GM23338 (cell line): ENCODE measurements at regions not wholly inside any gene's neighbourhood (a gene's known extent, or its start where the extent isn't known, plus 50 kb on each side); places are given as distances from the start of the nearest gene placed in this dataset.

Experiments
- ATAC-seq: fragments of 200-7000 bp; cut with Tn5 transposase; 3 replicates; pipeline ENCODE4 v1.9.1; 2020
- DNase-seq: peaks from one replicate; pipeline ENCODE4 v3.0.0-alpha.2; 2015; ENCODE audit warnings: low spot score
- H2AFZ ChIP-seq: fragments of 200-600 bp; sonication (generic); 2 replicates; pipeline ENCODE4 v1.8.0; 2016; ENCODE audit warnings: antibody characterized with exemption, mild to moderate bottlenecking, moderate library complexity
- H3F3A ChIP-seq: fragments of 200-600 bp; sonication (generic); replicated peaks from 2 replicates; pipeline ENCODE4 v1.8.0; 2017; ENCODE audit warnings: antibody characterized with exemption, mixed run types, low read depth
- H3K27ac ChIP-seq: fragments of 200-600 bp; sonication (generic); 2 replicates; pipeline ENCODE4 v1.6.1; 2016; ENCODE audit warnings: low read depth
- H3K27me3 ChIP-seq: fragments of 200-600 bp; sonication (generic); 2 replicates; pipeline ENCODE4 v1.8.0; 2016; ENCODE audit warnings: mild to moderate bottlenecking, mixed run types, moderate library complexity; ENCODE audit not compliant: insufficient read depth
- H3K36me3 ChIP-seq: fragments of 200-600 bp; sonication (generic); 2 replicates; pipeline ENCODE4 v1.8.0; 2016; ENCODE audit warnings: mild to moderate bottlenecking; ENCODE audit not compliant: insufficient read depth
- H3K4me1 ChIP-seq: fragments of 200-600 bp; sonication (generic); 2 replicates; pipeline ENCODE4 v1.8.0; 2016; ENCODE audit warnings: mild to moderate bottlenecking, moderate library complexity; ENCODE audit not compliant: insufficient read depth
- H3K4me2 ChIP-seq: fragments of 200-600 bp; sonication (generic); 2 replicates; pipeline ENCODE4 v1.7.1; 2017; ENCODE audit warnings: mixed run types
- H3K4me3 ChIP-seq: fragments of 200-600 bp; sonication (generic); 2 replicates; pipeline ENCODE4 v1.6.1; 2016; ENCODE audit warnings: mixed run types
- H3K79me2 ChIP-seq: fragments of 200-600 bp; sonication (generic); replicated peaks from 2 replicates; pipeline ENCODE4 v1.8.0; 2017; ENCODE audit warnings: mild to moderate bottlenecking; ENCODE audit not compliant: insufficient read depth
- H3K9me2 ChIP-seq: fragments of 200-600 bp; sonication (generic); 2 replicates; pipeline ENCODE4 v1.8.0; 2017; ENCODE audit not compliant: insufficient read depth
- H4K20me1 ChIP-seq: fragments of 200-600 bp; sonication (generic); replicated peaks from 2 replicates; pipeline ENCODE4 v1.8.0; 2017; ENCODE audit warnings: mild to moderate bottlenecking; ENCODE audit not compliant: insufficient read depth
- H3K27ac Mint-ChIP-seq: 2 replicates; pipeline ENCODE4 v1.8.0; 2020; ENCODE audit warnings: inconsistent platforms, mild to moderate bottlenecking, moderate library complexity, mixed read lengths
- H3K27me3 Mint-ChIP-seq: 3 replicates; pipeline ENCODE4 v1.8.0; 2022; ENCODE audit warnings: low read depth, mild to moderate bottlenecking, moderate library complexity, mixed read lengths, inconsistent platforms; ENCODE audit not compliant: insufficient read depth, poor library complexity
- H3K36me3 Mint-ChIP-seq: 3 replicates; pipeline ENCODE4 v1.8.0; 2021; ENCODE audit warnings: low read depth, mild to moderate bottlenecking, inconsistent platforms, moderate library complexity, mixed read lengths
- H3K4me1 Mint-ChIP-seq: 3 replicates; pipeline ENCODE4 v1.8.0; 2020; ENCODE audit warnings: mild to moderate bottlenecking, inconsistent platforms, mixed read lengths
- H3K4me3 Mint-ChIP-seq: 3 replicates; pipeline ENCODE4 v1.8.0; 2021; ENCODE audit warnings: moderate library complexity, mild to moderate bottlenecking, inconsistent platforms, mixed read lengths
- H3K9me3 Mint-ChIP-seq: 3 replicates; pipeline ENCODE4 v1.8.0; 2020; ENCODE audit warnings: moderate library complexity, mild to moderate bottlenecking, inconsistent platforms, mixed read lengths
- JUNB ChIP-seq: IDR thresholded peaks from one replicate; pipeline ENCODE4 v1.6.1; 2016; ENCODE audit warnings: antibody characterized with exemption; ENCODE audit not compliant: unreplicated experiment
- NANOG ChIP-seq: IDR thresholded peaks from 2 replicates; pipeline ENCODE4 v1.6.1; 2016; ENCODE audit warnings: antibody characterized with exemption, borderline replicate concordance
- STAT1 ChIP-seq: IDR thresholded peaks from one replicate; pipeline ENCODE4 v1.6.1; 2016; ENCODE audit warnings: antibody characterized with exemption; ENCODE audit not compliant: unreplicated experiment
- TF ChIP-seq, protein P1 (sequence below): fragments of 250-450 bp; sonication (Bioruptor Pico); IDR thresholded peaks from 2 replicates; pipeline ENCODE4 v1.5.0; 2020; ENCODE audit warnings: mild to moderate bottlenecking, moderate library complexity

DNA sequence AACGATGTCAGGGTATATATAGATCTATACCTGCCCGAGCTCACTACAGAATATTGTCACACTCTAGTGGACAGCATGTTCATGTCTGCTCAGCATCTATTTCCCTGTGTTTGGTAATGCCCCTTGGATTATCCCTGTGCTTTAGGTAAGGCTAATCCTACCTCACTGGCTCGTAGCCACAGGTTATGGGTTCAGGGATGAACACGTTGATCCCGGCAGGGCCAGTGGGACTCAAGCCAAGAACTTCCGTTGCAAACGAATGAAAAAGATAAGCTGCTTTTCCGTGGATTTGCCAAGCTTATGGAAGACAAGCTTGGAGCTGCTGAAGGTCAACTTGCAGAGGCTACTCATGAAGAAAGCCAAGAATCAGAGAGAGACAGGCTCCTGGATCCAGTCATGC is 400.0 kb upstream of the TSHZ3 start:
- Histone ChIP-seq H3K79me2 (no peaks in the 10 kb centered on the region), H3K4me3 (no peak overlapping the region), H4K20me1 (no peaks in the 10 kb centered on the region), H3K4me1 (no peaks in the 10 kb centered on the region), H3K27me3 (no peaks in the 10 kb centered on the region), H2AFZ (no peak overlapping the region), H3K9me2 (peaks cover 12% of the 10 kb centered on the region; the same call in 1 of the 2 replicates), H3K4me2 (no peak overlapping the region), H3K27ac (no peak overlapping the region), H3K36me3 (no peaks in the 10 kb centered on the region), H3F3A (no peaks in the 10 kb centered on the region)
- DNase-seq (no peak), ATAC-seq (no peak)
- H3K27ac Mint-ChIP-seq = no peak overlapping the region
- no peaks in the 10 kb centered on the region for H3K4me1 Mint-ChIP-seq
- no peaks in the 10 kb centered on the region; the same call in 2 of the 3 replicates for H3K9me3 Mint-ChIP-seq
- TF ChIP-seq STAT1 (no peak), NANOG (no peak), JUNB (no peak)
- H3K27me3 Mint-ChIP-seq = peaks cover 3% of the 10 kb centered on the region
- H3K4me3 Mint-ChIP-seq = no peak overlapping the region
- H3K36me3 Mint-ChIP-seq = no peaks in the 10 kb centered on the region

DNA sequence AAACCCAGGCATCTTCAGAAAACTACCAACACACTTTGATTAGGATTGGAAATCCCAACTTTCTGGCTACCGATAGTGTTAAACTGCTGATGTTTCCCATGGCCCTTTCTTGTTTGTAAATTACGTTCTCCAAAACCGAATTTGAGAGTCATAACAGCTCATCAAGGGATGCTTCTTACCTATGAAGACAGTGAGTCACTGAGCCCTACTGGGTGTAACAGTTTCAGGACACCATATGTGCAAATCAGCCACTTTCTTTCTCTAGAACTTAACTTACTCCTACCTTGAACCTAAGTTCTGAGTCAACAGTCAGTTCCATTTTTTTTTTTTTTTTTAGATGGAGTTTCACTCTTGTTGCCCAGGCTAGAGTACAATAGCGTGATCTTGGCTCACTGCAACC is 410.1 kb upstream of the TSHZ3 start:
- Histone ChIP-seq H4K20me1 (no peaks in the 10 kb centered on the region), H3K27ac (no peak overlapping the region), H2AFZ (no peak overlapping the region), H3K4me2 (no peak overlapping the region), H3K4me1 (no peaks in the 10 kb centered on the region; the same call in 1 of the 2 replicates), H3K27me3 (no peaks in the 10 kb centered on the region), H3K36me3 (no peaks in the 10 kb centered on the region; the same call in 1 of the 2 replicates), H3K4me3 (no peak overlapping the region), H3K9me2 (0 out of 2 replicates have a peak, but pooled peaks cover under 1% of the 10 kb centered on the region), H3F3A (no peaks in the 10 kb centered on the region), H3K79me2 (no peaks in the 10 kb centered on the region)
- Mint-ChIP-seq H3K4me3 (no peak overlapping the region), H3K36me3 (no peaks in the 10 kb centered on the region), H3K27me3 (no peaks in the 10 kb centered on the region), H3K9me3 (peaks cover 6% of the 10 kb centered on the region; the same call in 2 of the 3 replicates), H3K27ac (no peak overlapping the region), H3K4me1 (peaks cover 9% of the 10 kb centered on the region)
- DNase-seq (no peak), ATAC-seq (no peak)
- TF ChIP-seq, protein P1, sequence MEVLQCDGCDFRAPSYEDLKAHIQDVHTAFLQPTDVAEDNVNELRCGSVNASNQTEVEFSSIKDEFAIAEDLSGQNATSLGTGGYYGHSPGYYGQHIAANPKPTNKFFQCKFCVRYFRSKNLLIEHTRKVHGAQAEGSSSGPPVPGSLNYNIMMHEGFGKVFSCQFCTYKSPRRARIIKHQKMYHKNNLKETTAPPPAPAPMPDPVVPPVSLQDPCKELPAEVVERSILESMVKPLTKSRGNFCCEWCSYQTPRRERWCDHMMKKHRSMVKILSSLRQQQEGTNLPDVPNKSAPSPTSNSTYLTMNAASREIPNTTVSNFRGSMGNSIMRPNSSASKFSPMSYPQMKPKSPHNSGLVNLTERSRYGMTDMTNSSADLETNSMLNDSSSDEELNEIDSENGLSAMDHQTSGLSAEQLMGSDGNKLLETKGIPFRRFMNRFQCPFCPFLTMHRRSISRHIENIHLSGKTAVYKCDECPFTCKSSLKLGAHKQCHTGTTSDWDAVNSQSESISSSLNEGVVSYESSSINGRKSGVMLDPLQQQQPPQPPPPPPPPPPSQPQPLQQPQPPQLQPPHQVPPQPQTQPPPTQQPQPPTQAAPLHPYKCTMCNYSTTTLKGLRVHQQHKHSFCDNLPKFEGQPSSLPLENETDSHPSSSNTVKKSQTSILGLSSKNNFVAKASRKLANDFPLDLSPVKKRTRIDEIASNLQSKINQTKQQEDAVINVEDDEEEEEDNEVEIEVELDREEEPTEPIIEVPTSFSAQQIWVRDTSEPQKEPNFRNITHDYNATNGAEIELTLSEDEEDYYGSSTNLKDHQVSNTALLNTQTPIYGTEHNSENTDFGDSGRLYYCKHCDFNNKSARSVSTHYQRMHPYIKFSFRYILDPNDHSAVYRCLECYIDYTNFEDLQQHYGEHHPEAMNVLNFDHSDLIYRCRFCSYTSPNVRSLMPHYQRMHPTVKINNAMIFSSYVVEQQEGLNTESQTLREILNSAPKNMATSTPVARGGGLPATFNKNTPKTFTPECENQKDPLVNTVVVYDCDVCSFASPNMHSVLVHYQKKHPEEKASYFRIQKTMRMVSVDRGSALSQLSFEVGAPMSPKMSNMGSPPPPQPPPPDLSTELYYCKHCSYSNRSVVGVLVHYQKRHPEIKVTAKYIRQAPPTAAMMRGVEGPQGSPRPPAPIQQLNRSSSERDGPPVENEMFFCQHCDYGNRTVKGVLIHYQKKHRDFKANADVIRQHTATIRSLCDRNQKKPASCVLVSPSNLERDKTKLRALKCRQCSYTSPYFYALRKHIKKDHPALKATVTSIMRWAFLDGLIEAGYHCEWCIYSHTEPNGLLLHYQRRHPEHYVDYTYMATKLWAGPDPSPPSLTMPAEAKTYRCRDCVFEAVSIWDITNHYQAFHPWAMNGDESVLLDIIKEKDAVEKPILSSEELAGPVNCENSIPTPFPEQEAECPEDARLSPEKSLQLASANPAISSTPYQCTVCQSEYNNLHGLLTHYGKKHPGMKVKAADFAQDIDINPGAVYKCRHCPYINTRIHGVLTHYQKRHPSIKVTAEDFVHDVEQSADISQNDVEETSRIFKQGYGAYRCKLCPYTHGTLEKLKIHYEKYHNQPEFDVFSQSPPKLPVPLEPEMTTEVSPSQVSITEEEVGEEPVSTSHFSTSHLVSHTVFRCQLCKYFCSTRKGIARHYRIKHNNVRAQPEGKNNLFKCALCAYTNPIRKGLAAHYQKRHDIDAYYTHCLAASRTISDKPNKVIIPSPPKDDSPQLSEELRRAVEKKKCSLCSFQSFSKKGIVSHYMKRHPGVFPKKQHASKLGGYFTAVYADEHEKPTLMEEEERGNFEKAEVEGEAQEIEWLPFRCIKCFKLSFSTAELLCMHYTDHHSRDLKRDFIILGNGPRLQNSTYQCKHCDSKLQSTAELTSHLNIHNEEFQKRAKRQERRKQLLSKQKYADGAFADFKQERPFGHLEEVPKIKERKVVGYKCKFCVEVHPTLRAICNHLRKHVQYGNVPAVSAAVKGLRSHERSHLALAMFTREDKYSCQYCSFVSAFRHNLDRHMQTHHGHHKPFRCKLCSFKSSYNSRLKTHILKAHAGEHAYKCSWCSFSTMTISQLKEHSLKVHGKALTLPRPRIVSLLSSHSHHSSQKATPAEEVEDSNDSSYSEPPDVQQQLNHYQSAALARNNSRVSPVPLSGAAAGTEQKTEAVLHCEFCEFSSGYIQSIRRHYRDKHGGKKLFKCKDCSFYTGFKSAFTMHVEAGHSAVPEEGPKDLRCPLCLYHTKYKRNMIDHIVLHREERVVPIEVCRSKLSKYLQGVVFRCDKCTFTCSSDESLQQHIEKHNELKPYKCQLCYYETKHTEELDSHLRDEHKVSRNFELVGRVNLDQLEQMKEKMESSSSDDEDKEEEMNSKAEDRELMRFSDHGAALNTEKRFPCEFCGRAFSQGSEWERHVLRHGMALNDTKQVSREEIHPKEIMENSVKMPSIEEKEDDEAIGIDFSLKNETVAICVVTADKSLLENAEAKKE (CRISPR knock-in tag) = no peak
